ENCODE measurements at regions not wholly inside any gene's neighbourhood (a gene's known extent, or its start where the extent isn't known, plus 50 kb on each side); places are given as distances from the start of the nearest gene placed in this dataset.

DNA sequence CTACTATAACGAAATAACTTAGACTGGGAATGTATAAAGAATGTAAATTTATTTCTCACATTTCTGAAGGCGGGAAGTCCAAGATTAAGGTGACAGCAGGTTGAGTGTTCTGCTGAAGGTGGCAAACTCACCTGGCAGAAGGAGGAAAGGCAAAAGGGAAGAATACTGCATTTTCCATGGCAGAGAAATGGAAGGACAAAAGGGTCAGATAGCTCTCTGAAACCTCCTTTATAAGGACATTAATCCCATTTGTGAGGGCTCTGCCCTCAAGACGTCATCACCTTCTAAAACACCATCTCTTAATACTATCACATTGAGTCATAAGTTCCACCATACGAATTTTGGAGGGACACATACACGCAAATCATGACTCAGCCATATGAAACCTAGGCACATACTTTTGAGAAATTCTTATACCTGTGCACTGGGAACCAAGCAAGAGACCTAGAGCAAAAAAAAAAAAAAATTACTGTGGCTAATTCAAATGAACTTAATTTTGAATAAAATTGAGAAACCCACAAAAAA, 1669.3 kb upstream of the FLRT2 start:
- CTCF ChIA-PET (ENCODE audit: unreplicated experiment), result no interaction called here
- Histone ChIP-seq H3K4me2 (ENCODE audit: low read length) (no peak overlapping the region), H2AFZ (ENCODE audit: low read length) (no peak overlapping the region), H3K27ac (ENCODE audit: low read depth, low read length, poor library complexity, severe bottlenecking) (no peak overlapping the region), H4K20me1 (ENCODE audit: insufficient read depth, low read length) (no peaks in the 10 kb centered on the region), H3K79me2 (ENCODE audit: insufficient read depth, low read depth, low read length) (no peaks in the 10 kb centered on the region), H3K4me1 (ENCODE audit: insufficient read depth, low read length, poor library complexity, severe bottlenecking) (no peaks in the 10 kb centered on the region), H3K4me3 (ENCODE audit: low read depth, low read length, poor library complexity, severe bottlenecking) (no peak overlapping the region), H3K36me3 (ENCODE audit: insufficient read depth, low read length) (no peaks in the 10 kb centered on the region), H3K9me3 (ENCODE audit: low read length) (no peaks in the 10 kb centered on the region), H3K9me2 (ENCODE audit: insufficient read depth, low read length) (no peaks in the 10 kb centered on the region)
- POLR2A ChIA-PET, result no interaction called here
- no TSS peak for BruUV-seq (replicated peaks)
- intact Hi-C loops (cut with micrococcal nuclease; ENCODE audit: unreplicated experiment), result no loop called here
- TF ChIP-seq EZH2phosphoT487 (IDR thresholded peaks at IDR 0.05; ENCODE audit: borderline replicate concordance, low read depth, low read length), result no peak
- TF ChIP-seq CTCF (conservative IDR thresholded peaks at IDR 0.05; ENCODE audit: low read length), result no peak
- DNase-seq (ENCODE audit: low spot score), result no peak

- Histone ChIP-seq H3K9me3 (ENCODE audit: low read length) (no peaks in the 10 kb centered on the region), H3K9me2 (ENCODE audit: insufficient read depth, low read length) (no peaks in the 10 kb centered on the region), H4K20me1 (ENCODE audit: insufficient read depth, low read length) (no peaks in the 10 kb centered on the region), H3K27ac (ENCODE audit: low read depth, low read length, poor library complexity, severe bottlenecking) (no peak overlapping the region), H3K4me2 (ENCODE audit: low read length) (no peak overlapping the region), H2AFZ (ENCODE audit: low read length) (no peak overlapping the region), H3K4me1 (ENCODE audit: insufficient read depth, low read length, poor library complexity, severe bottlenecking) (no peaks in the 10 kb centered on the region), H3K4me3 (ENCODE audit: low read depth, low read length, poor library complexity, severe bottlenecking) (no peak overlapping the region), H3K79me2 (ENCODE audit: insufficient read depth, low read depth, low read length) (no peaks in the 10 kb centered on the region), H3K36me3 (ENCODE audit: insufficient read depth, low read length) (no peaks in the 10 kb centered on the region)
- no peak for TF ChIP-seq EZH2phosphoT487 (IDR thresholded peaks at IDR 0.05; ENCODE audit: borderline replicate concordance, low read depth, low read length)
- TF ChIP-seq CTCF (conservative IDR thresholded peaks at IDR 0.05; ENCODE audit: low read length), result no peak
- intact Hi-C loops (cut with micrococcal nuclease; ENCODE audit: unreplicated experiment), result no loop called here
- no peak for DNase-seq (ENCODE audit: low spot score)
- no TSS peak for BruUV-seq (replicated peaks)
- POLR2A ChIA-PET, result no interaction called here
- CTCF ChIA-PET (ENCODE audit: unreplicated experiment), result no interaction called here
These were observed 1666.7 kb upstream of the FLRT2 start for GRCh38 chr14:83863042-83863774.

GRCh38 chr14:83864106-83864505, 1665.8 kb upstream of the FLRT2 start:
- TF ChIP-seq CTCF (conservative IDR thresholded peaks at IDR 0.05; ENCODE audit: low read length) (no peak), EZH2phosphoT487 (IDR thresholded peaks at IDR 0.05; ENCODE audit: borderline replicate concordance, low read depth, low read length) (no peak)
- ChIA-PET POLR2A (no interaction called here), CTCF (ENCODE audit: unreplicated experiment) (no interaction called here)
- Histone ChIP-seq H3K4me2 (ENCODE audit: low read length) (no peak overlapping the region), H3K9me3 (ENCODE audit: low read length) (no peaks in the 10 kb centered on the region), H2AFZ (ENCODE audit: low read length) (no peak overlapping the region), H3K9me2 (ENCODE audit: insufficient read depth, low read length) (no peaks in the 10 kb centered on the region), H3K27ac (ENCODE audit: low read depth, low read length, poor library complexity, severe bottlenecking) (no peak overlapping the region), H3K79me2 (ENCODE audit: insufficient read depth, low read depth, low read length) (no peaks in the 10 kb centered on the region), H4K20me1 (ENCODE audit: insufficient read depth, low read length) (no peaks in the 10 kb centered on the region), H3K4me3 (ENCODE audit: low read depth, low read length, poor library complexity, severe bottlenecking) (no peak overlapping the region), H3K4me1 (ENCODE audit: insufficient read depth, low read length, poor library complexity, severe bottlenecking) (no peaks in the 10 kb centered on the region), H3K36me3 (ENCODE audit: insufficient read depth, low read length) (no peaks in the 10 kb centered on the region)
- intact Hi-C loops (cut with micrococcal nuclease; ENCODE audit: unreplicated experiment), result no loop called here
- DNase-seq (ENCODE audit: low spot score), result no peak
- no TSS peak for BruUV-seq (replicated peaks)

Measured in OCI-LY7 (cell line).